H1 (cell line): ENCODE measurements at regions not wholly inside any gene's neighbourhood (a gene's known extent, or its start where the extent isn't known, plus 50 kb on each side); places are given as distances from the start of the nearest gene placed in this dataset.

Experiments used
- CTCF ChIA-PET: fragments of 300-600 bp; sonication (Branson Sonifier 250); formaldehyde crosslinking; loops from one replicate; lab custom pipeline; 2021; ENCODE audit not compliant: partially characterized antibody; lab: Charles Lee
- POLR2A ChIA-PET: fragments of 300-600 bp; sonication (Branson Sonifier 250); formaldehyde crosslinking; loops from one replicate; lab custom pipeline; 2021; ENCODE audit warnings: inconsistent platforms; ENCODE audit not compliant: partially characterized antibody; lab: Charles Lee
- DNase-seq, 2 experiments: peaks; one replicate each; pipeline versions ENCODE4 v3.0.0 to v3.0.0-alpha.2; 2010 to 2022; ENCODE audit warnings: low spot score in 2 of 2, low read depth in 1 of 2, mixed read lengths in 1 of 2
- FAIRE-seq: peaks from 2 replicates; lab custom pipeline; 2011; peaks lifted over from hg19 to GRCh38; lab: Jason Lieb, UNC
- H2AFZ ChIP-seq: 2 replicates; pipeline ENCODE4 v1.8.1; 2012; ENCODE audit warnings: low read length, inconsistent platforms
- H2AK5ac ChIP-seq: 2 replicates; pipeline ENCODE4 v1.6.1; 2013; ENCODE audit warnings: low read depth, low read length
- H2BK120ac ChIP-seq: replicated peaks from 2 replicates; pipeline ENCODE3; 2013; ENCODE audit warnings: low read depth, low read length, inconsistent platforms
- H2BK12ac ChIP-seq: 2 replicates; pipeline ENCODE4 v1.6.1; 2013; ENCODE audit warnings: low read depth, low read length
- H2BK15ac ChIP-seq: 2 replicates; pipeline ENCODE4 v1.6.1; 2013; ENCODE audit warnings: low read length
- H2BK20ac ChIP-seq: 2 replicates; pipeline ENCODE4 v1.6.1; 2013; ENCODE audit warnings: low read length
- H2BK5ac ChIP-seq: 2 replicates; pipeline ENCODE4 v1.6.1; 2013; ENCODE audit warnings: low read depth, low read length
- H3K14ac ChIP-seq: 2 replicates; pipeline ENCODE4 v1.6.1; 2013; ENCODE audit warnings: inconsistent platforms; ENCODE audit not compliant: insufficient read length
- H3K18ac ChIP-seq: 2 replicates; pipeline ENCODE4 v1.6.1; 2013; ENCODE audit warnings: low read length; ENCODE audit errors: extremely low read depth
- H3K23ac ChIP-seq: 2 replicates; pipeline ENCODE4 v1.6.1; 2013; ENCODE audit warnings: inconsistent platforms; ENCODE audit not compliant: insufficient read length
- H3K23me2 ChIP-seq: 2 replicates; pipeline ENCODE4 v1.6.1; 2013; ENCODE audit warnings: low read depth, low read length
- H3K27ac ChIP-seq: 2 replicates; pipeline ENCODE4 v1.6.1; 2011; ENCODE audit warnings: low read depth, low read length, inconsistent platforms
- H3K27me3 ChIP-seq, 4 experiments: replicated peaks in 1 of 4; 1 replicate in 1 of 4; 2 replicates in 3 of 4; pipeline versions ENCODE4 v1.6.1 to v1.8.1; 2011 to 2013; ENCODE audit warnings: low read length in 3 of 4, mild to moderate bottlenecking in 3 of 4, inconsistent platforms in 2 of 4, mixed read lengths in 2 of 4, moderate library complexity in 1 of 4; ENCODE audit not compliant: control insufficient read depth in 3 of 4, insufficient read depth in 3 of 4; ENCODE audit errors: extremely low read depth in 1 of 4
- H3K36me3 ChIP-seq, 4 experiments: 2 replicates each; pipeline versions ENCODE4 v1.6.1 to v1.8.1; 2011 to 2013; ENCODE audit warnings: mild to moderate bottlenecking in 4 of 4, low read length in 3 of 4, moderate library complexity in 2 of 4, control low read depth in 1 of 4, inconsistent platforms in 1 of 4; ENCODE audit not compliant: insufficient read depth in 4 of 4, control insufficient read depth in 2 of 4
- H3K4ac ChIP-seq: replicated peaks from 2 replicates; pipeline ENCODE3; 2013; ENCODE audit warnings: low read length, low read depth, mixed read lengths, inconsistent platforms; ENCODE audit not compliant: insufficient read length
- H3K4me1 ChIP-seq, 4 experiments: replicated peaks in 1 of 4; 1 replicate in 1 of 4; 2 replicates in 3 of 4; pipeline versions ENCODE4 v1.6.1 to v1.8.1; 2011 to 2013; ENCODE audit warnings: low read length in 3 of 4, inconsistent platforms in 2 of 4, mixed read lengths in 1 of 4; ENCODE audit not compliant: insufficient read depth in 4 of 4, control insufficient read depth in 3 of 4
- H3K4me2 ChIP-seq, 2 experiments: 2 replicates each; pipeline versions ENCODE4 v1.6.1 to v1.8.1; 2011 to 2013; ENCODE audit warnings: low read depth in 2 of 2, low read length in 2 of 2, control low read depth in 1 of 2, inconsistent platforms in 1 of 2, mild to moderate bottlenecking in 1 of 2; ENCODE audit not compliant: insufficient read depth in 1 of 2
- H3K4me3 ChIP-seq, 4 experiments: fragments of 200-600, 300-600 bp in 1 of 4; sonication (generic), shearing (Covaris generic), sonication (Bioruptor Twin) in 1 of 4; 2 replicates each; pipeline versions ENCODE4 v1.5.1 to v1.8.1; 2011 to 2016; ENCODE audit warnings: low read length in 4 of 4, low read depth in 3 of 4, control low read depth in 2 of 4, inconsistent platforms in 2 of 4, mild to moderate bottlenecking in 2 of 4, mixed read lengths in 1 of 4, moderate library complexity in 1 of 4; ENCODE audit not compliant: insufficient read depth in 2 of 4; ENCODE audit errors: extremely low read depth in 1 of 4
- H3K56ac ChIP-seq: replicated peaks from 2 replicates; pipeline ENCODE3; 2013; ENCODE audit warnings: low read depth, mild to moderate bottlenecking, mixed read lengths, low read length, inconsistent platforms; ENCODE audit not compliant: insufficient read length
- H3K79me1 ChIP-seq: 2 replicates; pipeline ENCODE4 v1.6.1; 2013; ENCODE audit warnings: low read depth, low read length, control low read depth
- H3K79me2 ChIP-seq, 2 experiments: 2 replicates each; pipeline versions ENCODE4 v1.6.1 to v1.8.1; 2012 to 2013; ENCODE audit warnings: low read length in 2 of 2, mild to moderate bottlenecking in 2 of 2, inconsistent platforms in 1 of 2; ENCODE audit not compliant: insufficient read depth in 2 of 2, control insufficient read depth in 1 of 2
- H3K9ac ChIP-seq, 4 experiments: replicated peaks in 1 of 4; 1 replicate in 1 of 4; 2 replicates in 3 of 4; pipeline versions ENCODE4 v1.6.1 to v1.8.1; 2011 to 2013; ENCODE audit warnings: low read depth in 3 of 4, low read length in 3 of 4, control low read depth in 2 of 4, mild to moderate bottlenecking in 2 of 4, moderate library complexity in 2 of 4, inconsistent platforms in 1 of 4; ENCODE audit errors: extremely low read depth in 1 of 4
- H3K9me3 ChIP-seq, 2 experiments: 2 replicates each; pipeline versions ENCODE4 v1.6.1 to v1.8.1; 2012 to 2013; ENCODE audit warnings: mild to moderate bottlenecking in 2 of 2, moderate library complexity in 2 of 2, control low read depth in 1 of 2, inconsistent platforms in 1 of 2, low read depth in 1 of 2, low read length in 1 of 2, mixed read lengths in 1 of 2; ENCODE audit not compliant: insufficient read depth in 2 of 2
- H4K20me1 ChIP-seq, 2 experiments: replicated peaks in 1 of 2; 2 replicates each; pipeline versions ENCODE3 to v1.8.1; 2011 to 2013; ENCODE audit warnings: inconsistent platforms in 2 of 2, low read length in 2 of 2, mild to moderate bottlenecking in 1 of 2; ENCODE audit not compliant: insufficient read depth in 2 of 2, control insufficient read depth in 1 of 2
- H4K5ac ChIP-seq: 2 replicates; pipeline ENCODE4 v1.6.1; 2013; ENCODE audit warnings: low read length, low read depth, mixed read lengths, inconsistent platforms; ENCODE audit not compliant: insufficient read length
- H4K8ac ChIP-seq: 2 replicates; pipeline ENCODE4 v1.8.0; 2013; ENCODE audit warnings: mild to moderate bottlenecking, moderate library complexity, low read length, inconsistent platforms; ENCODE audit not compliant: insufficient read depth; ENCODE audit errors: extremely low read depth
- H4K91ac ChIP-seq: replicated peaks from 2 replicates; pipeline ENCODE3; 2013; ENCODE audit warnings: low read length, mixed read lengths, inconsistent platforms; ENCODE audit not compliant: insufficient read length
- BACH1 ChIP-seq: IDR thresholded peaks from 2 replicates; pipeline ENCODE4 v1.6.1; 2012; ENCODE audit warnings: low read length, improper control_type of control experiment
- EZH2 ChIP-seq: fragments of 200-600 bp; sonication (generic); IDR thresholded peaks from 2 replicates; pipeline ENCODE4 v1.7.1; 2012; ENCODE audit warnings: low read depth, mild to moderate bottlenecking, moderate library complexity, low read length, inconsistent platforms; ENCODE audit not compliant: severe bottlenecking
- GTF2F1 ChIP-seq: IDR thresholded peaks from 2 replicates; pipeline ENCODE4 v1.6.1; 2012; ENCODE audit warnings: low read depth, low read length, improper control_type of control experiment, borderline replicate concordance
- RXRA ChIP-seq: IDR thresholded peaks from 2 replicates; pipeline ENCODE4 v1.6.1; 2011; ENCODE audit warnings: low read depth, mild to moderate bottlenecking, low read length, moderate library complexity; ENCODE audit not compliant: insufficient read depth
- whole genome bisulfite sequencing, 2 experiments: shearing (Covaris generic) in 1 of 2; methylation state at CpG; one replicate each; pipeline versions ENCODE4 v1.1.6 to v1.1.7; 2013 to 2015; ENCODE audit warnings: low lambda C conversion rate in 2 of 2, mixed read lengths in 2 of 2, inconsistent platforms in 1 of 2, low coverage in 1 of 2, missing lambda C conversion rate in 1 of 2; ENCODE audit not compliant: insufficient replicate concordance in 2 of 2, insufficient coverage in 1 of 2, insufficient read length in 1 of 2; ENCODE audit errors: extremely low coverage in 1 of 2, missing lambda C conversion rate in 1 of 2; 5-methylcytosine and 5-hydroxymethylcytosine counted together

- H3K79me1 ChIP-seq = no peaks in the 10 kb centered on the region
- H2AFZ ChIP-seq = no peak overlapping the region
- peaks cover 0 to 2% of the 10 kb centered on the region in 2 experiments for H4K20me1 ChIP-seq
- CTCF ChIA-PET = interaction anchor here (1.2 to 2.8 kb wide), 3 partner anchors 13 to 65 kb away, joined by 3 to 8 read pairs (median 5); no protein-coding TSS in a partner anchor
- no peak overlapping the region for H3K4me3 ChIP-seq
- POLR2A ChIA-PET = no interaction called here
- H2BK5ac ChIP-seq = no peak overlapping the region
- no peak overlapping the region for H2BK15ac ChIP-seq
- no peak overlapping the region for H3K9ac ChIP-seq
- H3K4ac ChIP-seq = no peak overlapping the region
- no peak overlapping the region for H2AK5ac ChIP-seq
- FAIRE-seq (no peak), DNase-seq (no peak)
- H3K27ac ChIP-seq = no peak overlapping the region
- H2BK20ac ChIP-seq = no peak overlapping the region
- H3K27me3 ChIP-seq = no peaks in the 10 kb centered on the region
- H3K79me2 ChIP-seq = no peaks in the 10 kb centered on the region
- no peaks in the 10 kb centered on the region for H3K4me1 ChIP-seq
- H3K9me3 ChIP-seq = peaks cover 0 to 3% of the 10 kb centered on the region in 2 experiments; a peak in 1 of 4 replicates
- no peaks in the 10 kb centered on the region for H3K23me2 ChIP-seq
- H3K14ac ChIP-seq = no peak overlapping the region
- no peak overlapping the region for H4K8ac ChIP-seq
- 94% methylated on average over 8 of the region's 8 CpGs; no CpG with 5 or more reads in 1 of the 2 experiments for WGBS, 2 experiments
- no peak overlapping the region for H3K4me2 ChIP-seq
- H4K91ac ChIP-seq = no peak overlapping the region
- H3K18ac ChIP-seq = no peak overlapping the region
- H4K5ac ChIP-seq = no peak overlapping the region
- no peaks in the 10 kb centered on the region for H3K36me3 ChIP-seq
- H2BK12ac ChIP-seq = no peak overlapping the region
- H3K56ac ChIP-seq = no peak overlapping the region
- no peak overlapping the region for H3K23ac ChIP-seq
- H2BK120ac ChIP-seq = no peak overlapping the region
- TF ChIP-seq RXRA (no peak), EZH2 (no peak), BACH1 (no peak), GTF2F1 (no peak)
These were observed 74.4 kb upstream of the YWHAQ start for GRCh38 chr2:9705196-9705595.
